NCI-H1930 (cell line): ENCODE measurements at regions not wholly inside any gene's neighbourhood (a gene's known extent, or its start where the extent isn't known, plus 50 kb on each side); places are given as distances from the start of the nearest gene placed in this dataset.
"Not testable (repeated sequence)": the region's sequence is repeated elsewhere in the genome, so short reads cannot be mapped to it uniquely, and the experiment has no call there.

ENCODE experiments used
- DNase-seq, 2 experiments: peaks; one replicate each; lab custom pipeline; 2025; lab: John Stamatoyannopoulos, UW

DNA sequence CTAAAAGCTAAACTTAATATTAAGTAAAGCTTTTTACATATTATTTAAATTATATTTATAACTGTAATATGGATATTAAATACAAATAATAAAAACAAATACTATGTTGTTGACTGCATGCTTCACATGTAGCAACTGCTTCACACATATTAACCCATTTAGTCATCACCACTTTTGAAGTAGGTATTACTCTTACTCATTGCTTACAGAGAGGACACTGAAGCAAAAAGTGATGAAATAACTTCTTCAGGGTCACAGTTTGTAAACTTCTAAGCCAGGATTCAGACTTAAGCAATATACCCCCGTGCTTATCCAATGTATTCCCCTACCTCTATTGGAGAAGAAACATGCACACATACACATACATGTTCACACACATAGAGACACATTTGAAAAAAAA is 166.6 kb downstream of the DKK2 start:
- DNase-seq, result no peak

DNA sequence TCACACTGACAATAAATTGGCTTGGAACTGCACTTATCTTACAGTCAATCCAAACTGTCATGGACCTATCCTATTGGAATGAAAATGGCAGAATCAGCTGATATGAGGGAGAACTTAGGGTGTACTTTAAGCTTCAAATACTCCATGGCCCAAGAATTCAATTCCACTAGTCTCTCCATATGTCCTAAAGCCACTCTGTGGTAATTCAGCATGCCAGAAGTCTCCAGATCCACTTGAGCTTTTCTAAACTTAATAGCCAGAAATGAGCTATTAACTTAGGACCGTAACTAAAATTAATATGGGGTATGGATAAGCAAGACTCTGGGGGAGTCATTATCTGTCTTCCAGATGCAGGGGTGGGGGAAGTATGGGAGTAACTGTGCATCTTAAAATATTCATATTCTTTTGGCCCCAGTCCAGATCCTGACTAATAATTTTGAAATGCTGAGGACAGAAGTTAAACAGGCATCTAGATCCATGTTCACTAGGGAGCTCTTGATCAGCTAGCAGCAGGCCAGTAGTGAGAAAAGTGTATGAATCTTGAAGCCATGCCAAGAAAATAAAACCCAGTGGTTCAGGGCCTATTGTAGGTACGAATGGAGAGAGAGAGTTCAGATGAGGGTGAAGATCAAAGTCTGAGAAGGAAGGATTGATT is 167.6 kb downstream of the DKK2 start:
- DNase-seq, result no peak

DNA sequence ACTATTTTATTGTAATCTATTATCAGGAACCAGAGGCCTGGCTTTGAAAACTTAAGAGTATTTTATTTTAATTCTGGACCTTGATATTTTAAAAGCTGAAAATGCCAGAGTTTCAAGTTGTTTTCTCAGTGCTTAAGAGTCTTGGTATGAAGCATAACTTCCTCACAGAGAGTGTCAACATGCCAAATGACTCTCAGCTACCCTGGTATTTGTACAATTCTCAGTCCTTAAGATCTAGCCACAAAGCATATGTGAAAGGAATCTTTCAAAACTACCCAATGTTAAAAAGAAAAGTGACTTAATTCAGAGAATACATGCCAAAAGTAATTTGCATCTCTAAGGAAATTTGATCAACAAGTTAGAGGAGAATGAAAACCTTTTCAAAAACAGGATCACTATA is 171.9 kb downstream of the DKK2 start:
- no peak for DNase-seq

DNA sequence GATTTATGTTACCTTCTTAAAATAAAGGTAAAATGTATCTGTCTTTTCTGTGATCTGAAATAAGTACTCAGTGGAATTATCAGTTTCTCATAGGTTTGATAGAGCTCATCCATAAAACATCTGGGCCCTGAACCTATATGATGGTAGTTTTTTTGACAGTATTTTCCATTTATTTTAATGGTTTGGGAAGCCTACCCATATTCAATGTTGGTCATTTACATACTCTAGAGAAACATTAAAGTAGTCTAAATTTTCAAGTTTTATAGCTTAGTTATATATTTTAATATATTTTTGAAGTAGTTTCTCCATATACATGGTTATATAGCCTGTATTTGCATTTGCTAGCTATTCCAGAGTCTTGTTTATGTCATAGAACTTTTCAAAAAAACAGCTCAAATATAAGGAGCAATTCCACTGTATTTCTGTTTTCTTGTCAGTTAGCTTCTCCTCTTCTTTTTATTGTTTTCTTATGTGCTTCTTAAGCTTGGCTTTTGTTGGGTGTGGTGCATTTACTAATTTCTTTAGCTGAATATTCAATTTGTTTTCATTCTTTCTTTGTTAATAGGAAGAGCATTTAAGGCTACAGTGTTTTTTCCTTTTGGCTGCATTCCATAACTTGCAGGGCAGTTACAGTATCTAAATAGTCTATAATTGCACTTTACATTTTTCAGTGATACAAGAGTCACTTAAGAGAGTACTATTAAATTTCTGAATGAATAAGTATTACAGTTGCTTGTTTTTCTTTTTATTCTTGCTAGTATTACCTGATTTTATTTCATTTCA is 181.4 kb downstream of the DKK2 start:
- DNase-seq, result no peak

DNA sequence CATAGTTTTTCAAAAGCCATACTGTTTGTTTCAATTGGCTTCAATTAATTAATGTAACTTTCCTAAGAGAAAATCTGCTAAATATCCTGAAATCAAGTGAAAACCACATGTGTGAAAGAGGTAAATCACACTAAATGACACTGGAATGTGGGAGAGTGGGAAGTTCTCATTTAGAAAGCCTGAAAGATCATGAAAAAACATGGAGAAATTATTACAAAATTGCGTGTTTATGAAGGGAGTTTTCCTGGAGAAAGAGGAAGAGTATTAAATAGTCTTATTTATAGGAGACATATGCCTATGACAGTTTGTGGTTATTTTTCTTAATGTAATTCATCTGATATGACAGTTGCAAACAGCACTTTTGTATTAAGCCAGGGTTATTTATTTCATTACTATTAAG is 183.7 kb downstream of the DKK2 start:
- DNase-seq, result no peak

DNA sequence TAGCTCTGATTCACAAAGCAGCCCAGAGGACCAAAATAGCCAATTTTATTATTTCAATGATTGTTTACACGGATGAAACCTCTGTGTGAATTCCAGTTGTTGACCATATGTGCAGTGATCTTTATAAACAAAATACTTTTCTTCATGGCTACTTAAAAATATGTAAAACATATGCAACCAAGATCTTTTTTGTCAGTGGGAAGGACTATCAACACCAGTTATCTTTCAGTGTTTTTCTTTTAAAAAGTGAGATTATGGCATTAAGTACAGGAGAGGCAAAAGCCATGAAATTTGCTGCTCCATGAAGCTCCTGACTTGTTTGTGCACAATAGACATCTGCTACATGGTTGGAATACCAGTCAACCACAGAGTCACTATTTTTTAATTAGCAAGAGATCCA is 184.4 kb downstream of the DKK2 start:
- no peak for DNase-seq

DNA sequence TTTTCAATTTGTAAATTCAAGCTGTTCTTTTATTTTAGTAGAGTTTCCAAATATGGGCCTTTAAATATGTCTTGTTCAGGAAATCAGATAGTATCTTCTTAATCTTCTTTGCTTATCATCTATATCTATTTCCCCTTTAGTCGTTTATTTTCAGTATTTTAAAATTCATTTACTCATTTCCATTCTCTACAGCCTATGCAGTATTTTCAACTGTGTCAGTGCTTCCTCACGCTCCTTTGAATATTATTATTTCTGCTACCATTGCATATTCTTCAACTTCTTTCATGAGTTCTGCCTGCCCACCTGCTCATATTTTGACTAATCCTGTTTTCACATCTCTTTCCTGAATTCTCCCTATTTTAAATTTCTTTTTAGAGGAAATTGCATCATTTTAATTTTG is 185.4 kb downstream of the DKK2 start:
- DNase-seq, result no peak

DNA sequence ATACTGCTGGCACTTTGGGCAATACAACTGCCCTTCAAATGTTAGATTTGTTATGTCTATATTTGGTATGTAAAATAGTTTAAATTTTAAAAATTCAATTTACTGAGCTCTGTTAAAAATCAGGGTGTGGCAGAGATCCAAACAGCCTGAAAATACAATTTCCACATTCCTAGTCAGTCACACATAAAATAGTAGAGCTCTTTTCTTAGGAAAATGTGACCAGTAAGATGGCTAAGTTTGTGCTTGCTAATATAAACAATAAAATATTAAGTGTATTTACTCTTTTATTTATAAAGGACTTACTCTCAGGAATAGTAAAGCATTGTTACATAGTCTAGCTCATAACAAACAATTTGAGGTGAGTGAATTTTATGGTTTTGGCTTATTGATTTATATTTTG is 200.2 kb downstream of the DKK2 start:
- DNase-seq, result no peak

DNA sequence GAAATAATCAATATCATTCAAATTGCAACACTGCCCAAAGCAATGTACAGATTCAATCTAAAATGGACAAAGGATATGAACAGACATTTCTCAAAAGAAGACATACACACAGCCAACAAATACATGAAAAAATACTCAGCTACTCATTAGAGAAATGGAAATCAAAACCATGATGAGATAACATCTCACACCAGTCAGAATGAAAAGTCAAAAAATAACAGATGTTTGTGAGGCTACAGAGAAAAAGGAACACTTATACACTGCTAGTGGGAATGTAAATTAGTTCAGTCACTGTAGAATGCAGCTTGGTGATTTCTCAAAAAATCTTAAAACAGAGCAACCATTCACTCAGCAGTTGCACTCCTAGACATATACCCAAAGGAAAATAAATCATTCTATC is 205.2 kb downstream of the DKK2 start:
- no peak for DNase-seq

DNA sequence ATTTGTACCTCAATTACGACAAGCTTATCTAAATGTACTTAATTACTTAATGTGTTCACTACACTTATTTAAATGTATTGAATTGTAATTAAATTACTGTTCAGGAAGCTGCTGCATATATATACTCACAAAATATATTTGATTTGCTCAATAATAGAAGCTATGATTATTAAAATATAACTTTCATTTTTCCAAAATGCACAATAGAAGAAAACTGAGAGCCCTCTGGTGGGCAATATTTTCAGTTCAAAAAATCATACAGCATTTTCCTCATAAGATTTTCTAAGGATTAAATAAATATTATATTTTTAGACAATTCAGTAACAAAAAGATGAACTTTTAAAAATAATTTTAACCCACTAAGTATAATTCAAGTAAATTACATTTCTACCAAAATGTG is 217.3 kb downstream of the DKK2 start:
- no peak for DNase-seq

DNA sequence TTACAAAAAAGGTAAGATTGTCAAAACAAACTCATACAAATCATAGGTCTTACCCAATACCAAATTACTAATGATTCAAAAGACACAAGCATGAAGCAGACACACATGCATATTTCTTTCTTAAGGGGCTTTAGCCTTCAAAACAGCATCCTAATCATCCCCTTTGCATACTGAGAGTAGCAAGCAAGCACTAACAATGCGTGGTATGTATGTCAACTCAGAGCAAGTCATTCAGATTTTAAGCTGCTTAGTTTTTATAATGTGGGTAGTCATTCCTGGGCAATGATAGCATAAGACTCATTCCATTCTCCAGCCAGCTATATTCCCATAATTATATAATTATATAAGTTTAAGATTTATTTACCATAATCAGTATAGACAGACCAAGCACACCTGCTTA is 219.6 kb downstream of the DKK2 start:
- DNase-seq, result no peak

DNA sequence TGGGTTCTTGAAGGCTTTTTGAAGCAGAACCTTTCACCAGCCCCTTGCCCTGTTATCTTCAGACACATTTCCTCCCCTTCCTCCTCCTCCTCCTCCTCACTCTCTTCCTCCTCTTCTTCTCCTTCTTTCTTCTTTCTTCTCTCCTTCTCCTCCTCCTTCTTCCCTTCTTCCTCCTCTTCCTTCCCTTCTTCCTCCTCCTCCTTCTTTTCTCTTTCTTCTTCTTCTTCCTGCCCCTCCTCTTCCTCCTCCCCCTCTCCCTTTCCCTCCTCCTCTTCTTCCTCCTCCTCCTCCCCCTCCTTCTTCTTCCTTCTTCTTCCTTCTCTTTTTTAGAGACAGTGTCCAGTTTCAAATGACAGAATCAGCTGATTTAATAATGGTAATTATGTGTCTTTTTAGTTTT is 226.0 kb downstream of the DKK2 start:
- no peak for DNase-seq

DNA sequence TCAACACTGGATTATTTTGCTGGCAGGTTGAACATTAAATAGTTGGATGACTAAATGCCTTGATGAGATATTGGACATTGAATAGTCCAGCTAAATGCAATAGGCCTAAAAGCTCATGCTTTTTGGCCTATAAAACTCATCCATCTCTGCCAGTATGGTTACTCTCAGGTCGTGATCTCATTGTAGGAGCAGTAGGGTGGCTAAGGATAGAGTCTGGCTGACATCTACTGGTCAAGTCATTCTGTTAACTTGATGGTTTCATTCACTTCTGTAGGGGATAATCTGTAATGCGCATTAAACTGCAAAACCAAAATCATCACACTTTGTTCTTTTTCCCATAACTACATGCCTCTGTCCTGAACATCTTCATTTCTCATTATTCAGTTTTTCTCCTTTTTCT is 227.0 kb downstream of the DKK2 start:
- DNase-seq, result peak in 1 of 2 experiments; percentile 4

DNA sequence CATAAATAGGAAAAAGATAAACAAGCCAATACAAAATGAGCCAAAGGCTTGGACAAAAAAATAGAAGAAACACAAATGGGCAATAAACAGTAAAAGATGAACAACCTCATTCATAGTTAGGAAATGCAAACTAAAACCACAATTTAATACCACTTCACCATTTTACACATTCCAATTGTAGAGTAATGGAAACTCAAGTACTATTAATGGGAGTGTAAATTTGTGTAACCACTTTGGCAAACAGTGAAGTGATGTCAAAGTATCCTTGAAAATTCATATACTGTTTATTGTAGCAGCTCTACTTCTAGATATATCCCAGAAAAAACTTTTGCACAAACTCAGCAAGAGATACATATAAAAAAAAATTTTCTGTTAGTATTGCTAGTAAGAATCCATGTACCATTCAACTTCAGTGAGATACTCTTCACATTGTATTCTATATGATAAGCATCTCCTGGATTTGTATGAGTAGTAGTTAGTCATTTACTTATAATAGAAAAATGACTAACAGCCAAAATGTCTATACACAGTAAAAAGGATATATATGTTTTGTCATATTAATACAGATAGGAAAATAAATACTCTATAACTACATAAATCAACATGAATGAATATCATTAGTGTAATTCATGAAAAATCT is 229.8 kb downstream of the DKK2 start:
- no peak for DNase-seq

DNA sequence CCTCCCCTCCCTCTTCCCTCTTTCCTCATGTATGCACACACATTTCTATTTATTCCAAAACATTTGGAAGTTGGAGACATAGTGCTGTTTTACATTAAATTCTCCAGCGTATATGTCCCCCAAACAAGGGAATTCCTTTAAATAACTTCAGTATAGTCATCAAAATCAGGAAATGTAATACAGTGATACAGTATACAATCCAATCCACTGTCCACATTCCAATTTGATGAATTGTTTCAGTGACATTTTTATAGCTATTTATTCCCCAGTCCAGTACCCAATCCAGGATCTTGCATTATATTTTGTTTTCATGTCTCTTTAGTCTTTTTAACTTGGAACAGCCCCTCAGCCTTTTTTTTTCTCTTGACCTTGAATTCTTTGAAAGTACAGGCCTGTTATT is 233.0 kb downstream of the DKK2 start:
- DNase-seq, result no peak

DNA sequence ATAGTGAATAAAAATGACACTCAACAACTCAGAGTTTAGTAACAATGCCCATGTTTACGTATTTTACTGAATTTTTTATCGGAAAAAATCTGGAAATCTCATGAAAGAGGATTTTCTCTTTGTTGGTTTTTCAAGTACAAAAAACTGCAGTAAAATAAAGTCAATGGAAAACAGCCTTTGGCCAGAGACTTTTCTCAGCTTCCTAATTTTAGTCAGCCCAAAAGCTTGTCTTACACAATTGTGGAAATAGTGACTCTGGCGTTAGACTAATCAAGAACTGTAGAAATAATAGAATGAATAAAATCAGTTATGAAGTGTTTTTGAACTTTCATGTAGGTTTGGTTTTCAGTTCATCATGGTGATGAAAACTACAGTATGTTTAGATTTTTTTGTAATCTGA is 234.7 kb downstream of the DKK2 start:
- no peak for DNase-seq

DNA sequence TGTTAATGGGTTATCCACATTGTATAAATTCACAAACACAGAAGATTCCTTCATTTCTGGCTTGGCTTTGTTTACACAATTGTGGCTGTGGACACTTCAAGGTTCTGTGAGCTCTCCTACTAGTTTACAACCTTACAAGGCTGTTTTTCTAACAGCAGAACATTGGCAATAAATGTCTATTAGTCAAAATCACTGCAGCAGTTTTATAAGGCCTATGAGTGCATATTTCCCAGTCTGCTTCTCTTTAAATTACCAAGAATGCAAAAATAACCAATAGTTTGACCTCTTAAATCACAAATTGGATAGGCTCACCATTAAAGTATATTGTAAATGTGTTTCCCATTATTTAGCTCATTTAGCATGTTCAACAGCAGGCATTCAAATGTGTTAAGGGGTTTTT is 239.2 kb downstream of the DKK2 start:
- no peak for DNase-seq

DNA sequence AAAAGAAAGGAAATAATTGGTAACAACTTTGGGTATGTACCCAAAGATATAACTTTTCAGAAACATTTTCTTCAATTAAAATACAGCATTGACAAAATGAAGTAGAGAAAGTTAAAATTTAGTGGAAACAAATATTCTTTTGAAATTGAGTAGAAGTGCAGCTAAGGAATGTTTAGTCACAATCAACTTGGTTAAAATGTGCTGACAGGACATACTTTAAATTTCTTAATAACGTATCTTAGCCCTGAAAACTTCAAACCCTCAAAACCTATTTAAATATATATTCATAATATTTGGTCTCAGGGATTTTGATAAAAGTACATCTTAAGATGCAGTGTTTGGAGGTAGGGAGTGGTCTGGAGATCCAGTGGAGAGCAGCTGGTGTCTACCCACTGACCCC is 240.8 kb downstream of the DKK2 start:
- no peak for DNase-seq

DNA sequence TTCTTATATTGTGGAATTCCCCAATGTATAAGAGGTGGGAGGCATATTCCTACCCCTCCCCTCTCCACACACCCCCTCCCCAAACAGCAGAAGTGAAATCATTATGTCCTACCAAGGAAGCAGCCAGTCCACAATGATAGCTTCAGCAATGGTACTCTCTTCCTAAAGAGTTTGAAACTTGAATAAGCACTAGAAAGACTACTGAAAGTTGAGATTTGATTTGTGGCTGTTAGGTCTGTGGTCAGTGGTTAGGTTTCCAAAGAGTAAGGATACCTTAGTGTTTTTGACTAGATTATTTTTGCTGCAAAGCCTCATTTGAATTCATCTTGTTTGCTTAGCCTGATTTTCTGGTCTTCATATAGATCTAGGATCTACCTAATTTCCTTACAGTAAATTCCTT is 242.2 kb downstream of the DKK2 start:
- DNase-seq, result no peak

DNA sequence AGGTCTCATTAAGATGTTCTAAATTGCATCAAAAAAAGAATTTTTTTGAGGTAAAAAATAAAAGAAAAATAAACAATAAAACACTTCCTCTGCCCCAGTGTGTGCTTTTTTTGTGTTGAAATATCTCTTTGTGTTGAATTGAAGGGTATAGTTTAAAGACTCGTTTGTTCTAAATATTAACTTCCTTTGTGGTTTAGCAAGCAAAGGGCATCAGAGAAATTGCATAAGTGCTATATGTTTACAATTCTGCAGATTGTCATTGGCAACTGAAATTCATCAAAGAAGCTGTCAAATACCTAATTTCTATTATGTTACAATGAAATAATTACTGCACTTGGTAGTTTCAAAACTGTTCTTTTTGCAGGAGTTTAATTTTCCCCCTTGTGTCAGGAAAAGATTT is 260.5 kb downstream of the DKK2 start:
- DNase-seq, result no peak

DNA sequence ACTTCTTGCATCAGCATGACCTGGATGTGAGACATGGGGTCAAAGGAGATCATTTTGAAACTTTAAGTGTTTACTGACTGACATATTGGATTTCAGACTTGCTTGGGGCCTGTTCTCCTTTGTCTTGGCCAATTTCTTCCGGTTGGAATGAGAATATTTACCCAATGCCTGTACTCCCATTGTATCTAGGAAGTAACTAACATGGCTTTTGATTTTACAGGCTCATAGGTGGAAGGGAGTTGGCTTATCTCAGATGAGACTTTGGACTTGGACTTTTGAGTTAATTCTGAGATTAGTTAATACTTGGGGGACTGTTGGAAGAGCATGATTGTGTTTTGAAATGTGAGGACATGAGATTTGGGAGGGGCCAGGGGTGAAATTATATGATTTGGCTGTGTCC is 262.1 kb downstream of the DKK2 start:
- not testable (repeated sequence) for DNase-seq

DNA sequence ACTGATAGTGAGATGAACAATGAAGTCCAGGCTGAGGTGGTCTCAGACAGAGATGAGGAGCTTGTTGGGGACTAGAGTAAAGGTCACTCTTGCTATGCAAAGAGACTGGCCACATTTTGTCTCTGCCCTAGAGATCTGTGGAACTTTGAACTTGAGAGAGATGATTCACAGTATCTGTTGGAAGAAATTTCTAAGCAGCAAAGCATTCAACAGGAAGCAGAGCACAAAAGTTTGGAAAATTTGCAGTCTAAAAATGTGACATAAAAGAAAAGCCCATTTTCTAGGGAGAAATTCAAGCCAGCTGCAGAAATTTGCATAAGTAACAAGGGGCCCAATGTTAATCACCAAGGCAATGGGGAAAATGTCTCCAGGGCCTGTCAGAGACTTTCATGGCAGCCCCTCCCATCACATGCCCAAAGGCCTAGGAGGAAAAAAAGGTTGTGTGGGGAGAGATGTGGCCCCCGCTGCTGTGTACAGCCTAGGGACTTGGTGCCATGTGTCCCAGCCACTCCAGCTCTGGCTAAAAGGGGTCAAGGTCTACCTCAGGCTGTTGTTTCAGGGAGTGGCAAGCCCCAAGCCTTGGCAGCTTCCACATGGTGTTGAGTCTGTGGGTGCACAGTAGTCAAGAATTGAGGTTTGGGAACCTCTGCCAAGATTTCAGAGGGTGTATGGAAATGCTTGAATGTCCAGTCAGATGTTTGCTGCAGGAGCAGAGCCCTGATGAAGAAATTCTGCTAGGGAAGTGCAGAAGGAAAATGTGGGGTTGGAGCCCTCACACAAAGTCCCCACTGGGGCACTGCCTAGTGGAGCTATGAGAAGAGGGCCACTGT is 262.8 kb downstream of the DKK2 start:
- DNase-seq, result no peak

DNA sequence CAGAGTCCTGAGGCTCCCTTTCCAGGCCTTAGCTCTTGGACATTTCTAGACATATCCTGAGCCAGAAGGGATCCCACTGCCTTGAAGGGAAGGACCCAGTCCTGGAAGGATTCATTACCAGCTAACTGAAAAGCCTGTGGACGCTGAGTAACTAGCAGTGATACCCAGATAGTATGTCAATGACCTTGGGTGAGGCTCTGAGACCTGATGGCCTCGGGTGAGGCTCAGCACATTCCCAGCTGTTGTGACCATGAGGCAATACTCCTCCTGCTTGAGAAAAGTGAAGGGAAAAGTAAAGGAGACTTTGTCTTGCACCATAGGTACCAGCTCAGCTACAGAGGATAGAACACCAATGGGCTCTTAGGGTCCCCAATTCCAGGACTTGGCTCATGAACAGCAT is 268.1 kb downstream of the DKK2 start:
- no peak for DNase-seq
